Non-pigmented ciliary epithelial cell (primary cell): ENCODE measurements at regions not wholly inside any gene's neighbourhood (a gene's known extent, or its start where the extent isn't known, plus 50 kb on each side); places are given as distances from the start of the nearest gene placed in this dataset.
"Not testable (repeated sequence)": the region's sequence is repeated elsewhere in the genome, so short reads cannot be mapped to it uniquely, and the experiment has no call there.

Experiments used
- DNase-seq: peaks from one replicate; pipeline ENCODE4 v3.0.0-alpha.2; 2010; ENCODE audit warnings: low read depth

DNA sequence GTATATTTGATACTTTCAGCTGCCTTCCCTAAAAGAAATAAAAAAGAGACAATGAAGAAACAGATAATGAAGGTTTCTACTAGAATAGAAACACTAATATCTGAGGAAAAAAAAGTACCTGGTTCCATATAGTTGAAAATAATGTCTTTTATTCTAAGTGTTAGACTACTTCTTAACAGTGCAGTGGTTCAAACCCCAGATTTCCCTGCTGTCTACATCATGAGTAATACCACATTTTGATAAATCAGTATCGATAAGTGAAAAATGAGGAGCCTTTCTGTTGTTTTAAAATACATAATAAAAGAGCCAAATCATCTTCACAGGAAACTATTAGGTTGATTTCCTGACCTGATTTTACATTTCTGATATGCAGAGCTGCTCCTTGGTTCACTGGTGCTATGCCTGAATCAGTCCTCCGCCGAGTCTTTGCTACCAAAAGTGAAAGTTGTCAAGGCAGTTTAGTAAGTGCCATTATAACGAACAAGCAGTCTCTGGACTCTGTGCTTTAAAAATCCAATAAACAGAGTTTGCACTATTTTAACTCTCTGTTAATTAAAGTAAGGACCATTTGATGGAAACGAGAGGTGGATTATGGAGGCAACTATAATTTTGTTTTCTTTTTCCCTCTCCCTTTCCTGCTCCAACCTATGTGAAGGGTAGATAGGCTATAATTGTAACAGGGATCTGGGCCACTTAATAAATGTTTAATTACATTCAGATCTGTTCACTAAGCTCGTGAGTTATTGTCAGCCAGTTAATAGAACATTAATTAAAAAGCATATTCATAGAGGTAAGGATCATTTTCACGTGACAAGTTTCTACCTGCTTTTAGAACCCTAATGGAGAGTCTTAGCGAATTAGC lies 724.5 kb upstream of the RAG2 start:
- DNase-seq = no peak

DNA sequence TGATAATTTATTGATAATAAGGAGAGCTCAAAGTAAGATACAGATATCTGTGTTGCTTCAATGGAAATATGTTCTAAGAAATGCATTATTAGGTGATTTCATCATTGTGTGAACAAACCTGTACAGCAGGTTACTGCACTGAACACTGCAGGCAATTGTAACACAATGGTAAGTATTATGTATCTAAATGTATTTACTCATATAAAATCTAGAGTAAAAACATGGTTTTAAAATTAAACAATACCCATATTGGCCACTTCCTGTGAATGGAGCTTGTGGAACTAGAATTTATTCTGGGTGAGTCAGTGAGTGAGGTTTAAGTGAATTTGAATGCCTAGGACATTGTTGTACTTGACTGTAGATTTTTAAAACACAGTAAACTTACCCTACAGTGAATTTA lies 722.9 kb upstream of the RAG2 start:
- DNase-seq = no peak

DNA sequence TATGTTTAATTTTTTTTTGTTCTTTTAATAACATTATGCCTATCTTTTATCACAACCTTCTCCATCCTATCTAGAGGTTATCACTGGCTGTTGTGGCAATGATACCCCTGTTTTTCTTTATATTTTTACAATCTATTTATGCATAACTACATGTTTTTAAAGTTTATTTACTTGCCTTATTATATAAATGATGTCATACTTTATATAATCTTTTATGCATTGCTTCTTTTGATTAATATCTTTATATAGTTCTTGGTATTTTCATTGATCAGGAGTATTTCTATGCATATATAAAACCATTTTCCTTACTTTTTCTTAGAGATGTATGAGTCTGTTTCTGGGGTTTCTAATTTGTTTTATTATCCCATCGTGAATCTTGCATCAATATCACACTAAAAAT lies 719.8 kb upstream of the RAG2 start:
- no peak for DNase-seq

DNA sequence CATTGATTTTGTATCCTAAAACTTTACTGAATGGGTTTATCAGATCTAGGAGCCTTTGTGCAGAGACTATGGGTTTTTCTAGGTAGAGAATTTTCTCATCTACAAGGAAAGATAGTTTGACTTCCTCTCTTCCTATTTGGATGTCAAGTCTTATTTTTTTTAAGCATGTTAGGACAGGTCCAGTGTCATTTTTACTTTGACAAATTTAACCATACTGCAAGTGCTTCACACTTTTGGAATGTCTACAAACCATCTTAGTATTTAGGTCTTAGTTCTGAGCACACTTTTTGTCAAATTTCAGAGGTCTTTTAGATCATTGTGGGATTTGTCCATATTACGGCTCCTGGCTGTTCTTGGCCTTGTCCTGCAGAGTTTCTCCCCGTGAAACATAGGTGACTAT lies 715.2 kb upstream of the RAG2 start:
- no peak for DNase-seq

DNA sequence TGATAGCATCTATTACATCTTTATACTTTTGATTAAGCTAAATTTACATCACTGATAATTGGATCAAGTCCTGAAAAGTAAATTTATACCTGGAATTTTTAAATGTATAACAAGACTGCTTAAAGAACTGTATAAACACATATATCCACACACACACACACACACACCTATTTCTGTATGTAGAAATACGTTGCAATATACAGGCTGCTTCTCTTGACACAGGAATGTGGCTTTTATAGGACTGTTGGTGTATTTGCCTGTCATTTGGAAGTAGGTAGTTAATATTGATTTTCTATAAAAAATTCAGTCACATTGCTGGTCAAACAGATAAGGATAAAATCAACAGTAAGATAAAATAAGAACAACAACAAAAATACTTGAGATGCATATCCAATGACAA lies 708.5 kb upstream of the RAG2 start:
- DNase-seq = no peak

DNA sequence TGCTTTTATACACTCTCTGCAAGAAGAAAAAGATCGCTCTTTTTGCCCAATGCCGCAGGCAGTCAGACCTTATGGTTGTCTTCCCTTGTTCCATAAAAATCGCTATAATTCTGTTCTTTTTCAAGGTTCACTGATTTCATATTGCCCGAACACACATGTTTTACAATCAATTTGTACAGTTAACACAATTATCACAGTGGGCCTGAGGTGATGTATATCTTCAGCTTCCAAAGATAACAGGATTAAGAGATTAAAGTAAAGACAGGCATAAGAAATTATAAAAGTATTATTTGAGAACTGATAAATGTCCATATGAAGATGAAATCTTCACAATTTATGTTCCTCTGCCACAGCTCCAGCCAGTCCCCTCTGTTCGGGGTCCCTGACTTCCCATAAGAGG lies 703.4 kb upstream of the RAG2 start:
- DNase-seq = not testable (repeated sequence)

DNA sequence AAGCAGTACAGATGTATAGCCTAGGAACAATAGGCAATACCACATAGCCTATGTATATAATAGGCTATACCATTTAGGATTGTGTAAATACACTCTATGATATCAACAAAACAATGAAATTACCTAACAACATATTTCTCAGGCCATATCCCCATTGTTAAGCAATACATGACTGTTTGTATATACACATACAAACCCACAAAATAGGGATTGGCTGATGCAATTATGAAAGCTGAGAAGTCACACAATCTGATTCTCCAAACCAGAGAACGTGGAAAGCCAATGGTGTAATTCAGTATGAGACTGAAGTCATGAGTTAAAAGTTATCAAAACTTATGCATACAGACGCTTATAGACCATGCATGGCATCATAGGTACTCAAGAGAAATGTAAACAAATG lies 700.1 kb upstream of the RAG2 start:
- DNase-seq = no peak

DNA sequence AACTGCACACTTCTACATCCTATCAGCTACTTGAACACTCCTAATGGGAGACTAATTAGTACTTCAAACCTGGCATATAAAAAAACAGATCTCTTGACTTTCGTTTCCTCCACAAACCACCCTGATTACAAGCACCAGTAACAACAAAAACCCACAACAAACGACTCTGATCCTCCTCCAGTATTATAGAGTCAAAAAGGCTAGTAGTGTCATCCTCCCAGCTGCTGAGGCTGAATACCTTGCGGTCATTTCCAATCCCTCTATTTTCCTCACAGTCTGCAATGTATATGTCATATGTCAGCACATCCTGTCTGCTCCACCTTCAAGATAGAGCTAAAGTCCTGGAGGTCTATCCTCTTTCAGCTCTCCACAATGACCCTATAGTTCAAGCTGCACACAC lies 688.9 kb upstream of the RAG2 start:
- no peak for DNase-seq

DNA sequence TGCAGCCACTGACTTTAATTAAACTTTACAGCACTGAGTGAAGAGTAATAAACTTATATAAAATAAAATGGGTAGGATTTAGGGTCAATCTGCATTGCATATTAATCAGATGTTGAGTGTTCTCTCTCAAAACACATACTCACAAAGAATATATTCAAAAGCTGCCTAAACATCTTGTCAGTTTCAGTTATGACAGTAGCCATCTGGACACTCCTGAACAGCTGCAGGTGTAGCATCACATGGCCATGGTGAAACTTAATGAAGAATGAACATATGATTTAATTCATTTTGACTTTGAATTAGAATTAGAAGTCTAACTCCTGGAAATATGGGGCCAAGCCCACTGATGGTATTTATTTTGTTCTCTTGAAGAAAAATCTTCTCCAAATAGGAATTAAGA lies 684.3 kb upstream of the RAG2 start:
- no peak for DNase-seq

DNA sequence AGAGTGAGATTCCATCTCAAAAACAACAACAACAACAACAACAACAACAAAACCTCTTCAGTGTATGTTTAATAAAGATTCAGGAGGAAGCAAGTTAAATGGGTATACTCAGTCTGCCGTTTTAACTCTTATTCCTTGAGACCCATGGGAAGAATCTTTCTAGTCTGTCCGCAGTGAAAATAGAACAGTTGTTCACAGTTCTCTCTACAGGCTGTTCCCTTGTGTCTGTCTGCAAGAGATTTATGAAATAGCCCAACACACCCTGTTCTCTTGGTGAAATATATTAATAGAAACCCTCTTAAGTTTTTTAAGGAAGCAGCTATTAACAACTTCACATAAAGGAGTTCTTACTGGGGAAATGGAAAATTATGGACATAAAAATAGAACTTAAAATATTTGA lies 682.2 kb upstream of the RAG2 start:
- DNase-seq = no peak

DNA sequence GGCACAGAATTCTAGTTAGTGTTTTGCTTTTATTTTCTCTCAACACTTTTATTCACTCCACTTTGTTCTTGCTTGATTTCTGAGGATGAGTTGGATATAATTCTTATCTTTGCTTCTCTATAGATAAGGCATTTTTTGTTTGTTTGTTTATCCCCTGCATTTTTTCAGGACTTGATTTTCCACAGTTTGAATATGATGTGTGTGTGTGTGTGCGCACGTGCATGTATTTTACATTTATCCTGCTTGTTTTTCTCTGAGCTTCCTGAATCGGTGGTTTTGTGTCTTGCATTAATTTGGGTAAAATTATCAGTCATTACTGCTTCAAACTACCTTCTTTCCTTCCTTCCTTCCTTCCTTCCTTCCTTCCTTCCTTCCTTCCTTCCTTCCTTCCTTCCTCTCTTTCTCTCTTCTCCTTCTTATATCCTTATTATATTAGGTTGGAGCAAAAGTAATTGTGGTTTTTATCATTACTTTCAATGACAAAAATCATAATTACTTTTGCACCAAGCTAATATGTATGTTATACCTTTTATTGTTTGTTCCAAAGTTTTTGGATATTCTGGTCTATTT lies 679.9 kb upstream of the RAG2 start:
- no peak for DNase-seq

DNA sequence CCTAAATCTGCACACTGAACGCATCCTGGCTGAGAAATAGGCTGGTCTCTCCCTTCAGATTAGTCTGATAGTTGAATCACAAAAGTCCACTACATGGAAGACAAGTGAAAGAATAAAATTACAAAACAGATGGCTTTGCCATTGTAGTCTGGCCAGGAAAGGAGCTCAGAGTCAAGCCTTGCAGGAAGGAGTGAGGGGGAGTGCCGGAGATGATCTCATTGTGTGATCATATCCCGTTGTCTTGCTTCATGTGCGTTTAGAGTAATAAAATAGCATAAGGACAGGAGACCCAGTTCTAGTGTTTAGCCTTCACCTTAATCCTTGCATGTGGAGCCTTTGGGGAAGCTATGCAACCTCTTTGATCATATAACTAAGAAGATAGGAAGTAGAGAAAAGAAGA lies 666.7 kb upstream of the RAG2 start:
- no peak for DNase-seq

DNA sequence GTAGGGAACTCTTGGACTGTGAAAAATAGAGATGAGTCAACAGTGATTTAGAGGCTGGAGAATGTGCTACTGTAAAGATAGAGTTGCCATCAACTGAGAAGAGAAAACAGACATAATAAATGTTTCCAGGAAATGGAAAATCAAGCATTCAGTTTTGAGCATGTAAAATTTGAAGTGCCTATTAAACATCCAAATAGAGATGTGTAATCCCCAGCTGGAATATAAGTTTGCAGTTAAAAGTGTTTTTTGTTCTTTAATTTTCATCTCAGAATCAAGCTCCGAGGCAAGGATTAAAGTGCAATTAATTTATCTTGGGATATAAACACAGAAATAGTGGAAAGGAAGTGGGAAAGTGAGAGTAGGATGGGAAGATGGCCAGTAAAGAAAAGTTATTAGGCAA lies 666.0 kb upstream of the RAG2 start:
- no peak for DNase-seq

DNA sequence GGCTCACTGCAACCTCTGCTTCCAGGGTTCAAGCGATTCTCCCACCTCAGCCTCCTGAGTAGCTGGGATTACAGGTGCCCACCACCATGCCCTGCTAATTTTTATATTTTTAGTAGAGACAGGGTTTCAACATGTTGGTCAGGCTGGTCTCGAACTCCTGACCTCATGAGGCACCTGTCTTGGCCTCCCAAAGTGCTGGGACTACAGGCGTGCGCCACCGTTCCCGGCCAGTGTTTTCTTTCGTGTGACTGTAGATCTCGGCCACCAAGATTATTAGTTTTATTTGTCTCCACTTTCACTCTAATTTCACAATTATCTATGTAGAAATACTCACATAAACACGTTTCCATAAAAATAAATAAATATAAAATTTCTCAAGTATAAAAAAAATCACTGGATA lies 665.4 kb upstream of the RAG2 start:
- DNase-seq = not testable (repeated sequence)

DNA sequence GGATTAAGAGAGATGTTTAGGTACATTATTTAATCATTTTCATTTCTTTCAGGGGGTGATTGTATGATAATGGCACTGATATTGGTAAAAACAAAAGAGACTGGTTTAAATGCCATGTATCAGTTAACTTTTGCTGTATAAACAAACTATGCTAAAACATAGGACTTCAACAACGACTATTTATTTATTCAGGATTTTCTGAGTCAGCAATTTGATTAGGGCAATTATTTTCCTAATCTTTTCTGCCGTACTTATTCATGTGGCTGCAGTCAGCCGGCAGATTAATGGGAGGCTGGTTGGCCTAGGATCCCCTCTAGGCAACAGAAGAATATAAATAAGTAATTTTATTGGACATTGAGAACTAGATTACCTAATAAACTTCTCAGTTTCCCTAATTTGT lies 661.7 kb upstream of the RAG2 start:
- no peak for DNase-seq

DNA sequence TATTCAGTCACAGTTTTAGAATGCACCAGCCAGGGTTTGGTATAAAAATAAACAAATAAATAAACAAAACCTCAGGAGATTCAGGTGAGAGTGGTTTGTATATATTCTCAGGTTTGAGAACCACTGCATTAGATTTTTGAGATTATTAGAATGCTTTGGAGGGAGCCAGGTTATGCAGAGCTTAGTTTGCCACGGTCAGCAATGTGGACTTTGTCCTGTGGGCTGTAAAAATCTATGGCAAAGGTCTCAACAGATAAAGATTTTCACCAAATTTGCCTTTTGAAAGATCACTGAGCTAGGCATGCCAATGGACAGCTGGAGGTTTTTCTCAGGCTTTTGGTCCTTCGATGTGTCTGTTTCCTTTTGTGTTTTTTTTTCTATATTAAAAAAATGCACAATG lies 650.1 kb upstream of the RAG2 start:
- no peak for DNase-seq

DNA sequence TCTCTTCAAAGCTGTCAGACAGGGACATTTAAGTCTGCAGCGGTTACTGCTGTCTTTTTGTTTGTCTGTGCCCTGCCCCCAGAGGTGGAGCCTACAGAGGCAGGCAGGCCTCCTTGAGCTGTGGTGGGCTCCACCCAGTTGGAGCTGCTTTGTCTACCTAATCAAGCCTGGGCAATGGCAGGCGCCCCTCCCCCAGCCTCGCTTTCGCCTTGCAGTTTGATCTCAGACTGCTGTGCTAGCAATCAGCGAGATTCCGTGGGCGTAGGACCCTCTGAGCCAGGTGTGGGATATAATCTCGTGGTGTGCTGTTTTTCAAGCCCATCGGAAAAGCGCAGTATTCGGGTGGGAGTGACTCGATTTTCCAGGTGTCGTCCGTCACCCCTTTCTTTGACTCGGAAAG lies 648.1 kb upstream of the RAG2 start:
- not testable (repeated sequence) for DNase-seq

DNA sequence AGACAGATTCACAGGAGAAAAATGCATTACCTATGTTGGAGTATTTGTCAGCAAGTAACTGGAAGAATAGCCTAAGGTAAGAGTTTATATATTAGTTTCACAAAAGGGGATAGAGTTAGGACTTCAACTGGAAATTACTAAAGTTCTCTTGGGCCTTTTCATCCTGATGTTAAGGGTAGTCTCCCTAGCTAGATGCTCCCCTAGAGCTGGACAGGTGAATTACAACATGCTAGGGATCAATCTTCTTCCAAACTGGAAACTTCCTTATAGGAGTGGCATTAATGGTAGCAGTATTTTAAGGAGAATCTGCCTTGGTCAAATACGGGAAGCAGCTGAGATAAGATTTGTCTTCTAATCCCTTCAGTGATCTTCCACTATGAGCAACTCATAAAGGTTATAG lies 632.8 kb upstream of the RAG2 start:
- DNase-seq = no peak

DNA sequence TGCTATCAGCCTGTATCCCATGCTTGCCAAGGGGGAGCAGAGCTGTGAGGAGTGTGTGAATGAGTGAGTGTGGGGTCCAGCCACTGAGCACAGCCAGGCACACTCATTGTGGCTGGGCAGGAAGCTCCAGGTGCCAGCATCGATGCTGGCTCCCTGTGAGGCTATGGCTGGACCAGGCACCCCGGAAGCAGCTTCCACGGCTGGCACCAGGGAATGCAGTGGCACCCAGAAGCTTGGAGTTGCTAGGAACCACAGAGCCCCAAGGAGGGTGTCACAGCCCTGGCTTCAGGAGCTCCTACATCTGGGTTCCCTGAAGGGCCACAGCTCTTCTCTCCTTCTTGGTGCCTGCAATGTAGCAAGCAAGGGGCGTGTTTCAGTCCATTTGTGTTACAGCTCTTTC lies 625.9 kb upstream of the RAG2 start:
- no peak for DNase-seq

DNA sequence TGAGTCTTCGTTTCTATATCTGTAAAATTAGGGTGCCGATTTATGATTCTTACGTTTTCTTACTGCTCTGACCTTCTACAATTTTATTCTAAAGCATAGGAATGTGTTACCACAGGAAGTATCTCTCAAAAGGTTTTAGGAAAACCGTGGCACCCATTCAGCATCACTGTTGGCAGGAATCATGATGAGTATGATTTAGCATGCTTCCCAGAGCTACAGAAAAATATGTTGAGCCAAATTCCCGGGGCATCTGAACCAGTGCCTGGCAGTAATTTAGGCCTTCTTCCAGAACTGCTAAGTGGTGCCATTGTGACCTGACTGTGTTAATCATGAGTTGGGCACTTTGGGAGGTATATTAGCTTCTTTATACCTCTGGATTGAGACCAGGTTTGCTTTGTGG lies 605.0 kb upstream of the RAG2 start:
- no peak for DNase-seq

DNA sequence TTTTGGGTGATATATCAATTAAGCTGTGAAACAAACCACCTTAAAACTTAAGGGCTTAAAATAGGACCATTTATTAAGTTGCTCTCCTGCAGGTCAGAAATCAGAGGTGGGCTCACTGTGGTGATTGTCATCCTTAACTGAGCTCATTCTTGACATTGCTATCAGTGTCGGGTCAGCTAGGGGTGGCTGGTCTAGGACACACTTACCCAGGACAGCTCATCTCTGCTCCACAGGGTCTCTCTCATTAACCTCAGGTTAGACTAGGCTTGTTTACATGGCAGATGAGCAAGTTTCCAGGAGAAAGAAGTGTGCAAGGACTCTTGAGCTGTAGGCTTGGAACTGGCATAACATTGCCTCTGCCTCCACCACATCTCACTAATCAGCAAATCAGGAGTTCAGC lies 601.0 kb upstream of the RAG2 start:
- no peak for DNase-seq

DNA sequence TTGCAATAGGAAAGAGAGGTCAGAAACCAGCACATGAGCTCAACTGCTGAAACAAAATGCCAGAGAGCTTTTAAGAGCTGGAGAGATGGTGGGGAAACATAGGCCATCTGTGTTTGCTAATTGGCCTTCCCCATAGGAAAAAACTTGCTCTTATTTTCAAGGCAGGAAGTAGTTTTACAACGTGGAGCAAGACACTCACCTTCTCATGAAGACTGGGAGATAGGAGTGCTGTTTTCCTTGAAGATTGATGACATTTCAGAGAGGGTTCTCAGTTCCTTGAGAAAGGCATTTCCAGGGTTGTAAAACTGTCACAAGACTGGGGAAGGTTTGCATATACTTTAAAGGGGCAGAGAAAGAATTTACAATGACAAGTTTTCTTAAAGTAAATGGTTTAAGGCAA lies 586.3 kb upstream of the RAG2 start:
- DNase-seq = no peak

DNA sequence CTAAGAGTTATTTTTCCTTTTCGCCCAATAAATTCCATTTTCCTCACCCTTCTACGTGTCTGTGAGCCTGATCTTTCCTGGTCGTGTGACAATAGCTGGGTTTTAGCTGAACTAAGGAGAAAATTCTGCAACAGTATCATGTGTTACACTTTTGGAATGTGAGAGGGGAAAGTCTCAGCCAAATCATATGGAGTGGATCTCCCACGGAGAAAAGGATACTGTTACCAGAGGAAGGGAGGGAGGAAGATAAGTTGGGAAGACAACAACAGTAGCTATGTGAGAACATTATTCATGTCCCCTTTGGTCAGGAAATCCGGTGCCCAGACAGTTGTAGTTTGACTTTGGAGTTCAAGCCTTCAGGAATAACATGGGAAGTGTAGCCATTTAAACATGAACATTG lies 584.0 kb upstream of the RAG2 start:
- DNase-seq = no peak

DNA sequence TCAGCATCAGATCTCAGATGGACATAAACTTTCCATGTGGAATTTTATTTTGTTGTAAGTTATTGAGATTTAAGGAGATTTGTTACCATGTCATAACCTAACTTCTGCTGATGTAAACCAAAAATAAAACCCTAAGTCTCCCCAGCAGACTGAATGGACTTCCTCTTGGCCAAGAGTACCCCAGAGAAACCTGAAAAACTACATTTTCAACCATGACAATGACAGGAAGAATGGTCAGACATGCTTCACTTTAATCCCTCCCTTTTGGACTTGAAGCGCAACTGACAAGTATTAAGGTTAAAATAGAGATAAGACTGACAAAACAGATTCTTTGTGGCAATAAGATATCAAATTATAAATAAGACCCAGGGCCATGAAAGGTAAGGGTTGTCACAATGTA lies 579.7 kb upstream of the RAG2 start:
- DNase-seq = no peak
